HCT116 (cell line): ENCODE measurements at regions not wholly inside any gene's neighbourhood (a gene's known extent, or its start where the extent isn't known, plus 50 kb on each side); places are given as distances from the start of the nearest gene placed in this dataset.

ENCODE experiments used
- POLR2A ChIP-seq: IDR thresholded peaks from 2 replicates; pipeline ENCODE4 v1.7.0; 2011; ENCODE audit warnings: borderline replicate concordance; ENCODE audit not compliant: insufficient read depth, insufficient read length; ENCODE audit errors: extremely low read depth
- SIN3A ChIP-seq: IDR thresholded peaks from 2 replicates; pipeline ENCODE4 v1.6.1; 2012; ENCODE audit warnings: low read depth

DNA sequence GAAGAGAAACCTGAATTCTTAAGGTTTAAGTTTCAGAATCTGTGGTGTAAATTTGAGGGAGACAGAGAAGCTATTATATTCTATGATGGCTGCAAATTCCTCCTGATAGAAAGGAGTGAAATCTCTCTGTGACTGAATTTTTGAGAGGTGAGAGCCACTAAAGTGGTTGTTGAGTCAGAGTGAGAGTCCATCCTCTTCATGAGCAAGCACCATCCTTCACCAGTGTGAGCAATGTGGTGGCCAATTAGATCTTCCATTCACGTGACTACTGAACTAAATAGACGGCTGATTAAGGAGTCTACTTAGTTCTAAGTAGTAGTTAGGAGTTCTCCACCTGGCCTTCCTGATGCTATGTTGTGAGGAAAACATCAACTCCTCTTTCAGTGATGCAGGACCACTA is 147.8 kb upstream of the CCNH start:
- TF ChIP-seq SIN3A (no peak), POLR2A (no peak)
